Tibial nerve (tissue), 4 donors: ENCODE measurements at regions not wholly inside any gene's neighbourhood (a gene's known extent, or its start where the extent isn't known, plus 50 kb on each side); places are given as distances from the start of the nearest gene placed in this dataset.
"Not testable (repeated sequence)": the region's sequence is repeated elsewhere in the genome, so short reads cannot be mapped to it uniquely, and the experiment has no call there.

ENCODE experiments used
- EP300 ChIP-seq, 2 donors: sonication (generic); formaldehyde crosslinking; IDR thresholded peaks; one replicate each; pipeline ENCODE4 v1.6.1; 2017; ENCODE audit warnings: antibody characterized with exemption in 2 of 2, mild to moderate bottlenecking in 1 of 2
- POLR2A ChIP-seq, 2 donors: fragments of 450-650 bp; IDR thresholded peaks; one replicate each; pipeline ENCODE4 v1.6.1; 2017; ENCODE audit warnings: antibody characterized with exemption in 2 of 2, mild to moderate bottlenecking in 2 of 2, moderate library complexity in 2 of 2
- TF ChIP-seq, protein P1 (sequence below), 5 experiments: fragments of 200-600 bp in 3 of 5; fragments of 450-650 bp in 2 of 5; sonication (generic) in 3 of 5; IDR thresholded peaks; one replicate each; pipeline ENCODE4 v1.5.1; 2016 to 2019; ENCODE audit warnings: antibody characterized with exemption in 5 of 5, mild to moderate bottlenecking in 3 of 5, moderate library complexity in 2 of 5

DNA sequence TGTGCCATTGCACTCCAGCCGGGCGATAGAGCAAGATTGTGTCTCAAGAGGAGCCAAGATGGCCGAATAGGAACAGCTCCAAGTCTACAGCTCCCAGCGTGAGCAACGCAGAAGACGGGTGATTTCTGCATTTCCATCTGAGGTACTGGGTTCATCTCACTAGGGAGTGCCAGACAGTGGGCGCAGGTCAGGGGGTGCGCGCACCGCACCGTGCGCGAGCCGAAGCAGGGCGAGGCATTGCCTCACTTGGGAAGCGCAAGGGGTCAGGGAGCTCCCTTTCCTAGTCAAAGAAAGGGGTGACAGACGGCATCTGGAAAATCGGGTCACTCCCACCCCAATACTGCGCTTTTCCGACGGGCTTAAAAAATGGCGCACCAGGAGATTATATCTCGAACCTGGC, 1083.7 kb upstream of the CDH8 start:
- TF ChIP-seq EP300, POLR2A (IDR thresholded peaks at IDR 0.05): not testable (repeated sequence)
- TF ChIP-seq, protein P1, sequence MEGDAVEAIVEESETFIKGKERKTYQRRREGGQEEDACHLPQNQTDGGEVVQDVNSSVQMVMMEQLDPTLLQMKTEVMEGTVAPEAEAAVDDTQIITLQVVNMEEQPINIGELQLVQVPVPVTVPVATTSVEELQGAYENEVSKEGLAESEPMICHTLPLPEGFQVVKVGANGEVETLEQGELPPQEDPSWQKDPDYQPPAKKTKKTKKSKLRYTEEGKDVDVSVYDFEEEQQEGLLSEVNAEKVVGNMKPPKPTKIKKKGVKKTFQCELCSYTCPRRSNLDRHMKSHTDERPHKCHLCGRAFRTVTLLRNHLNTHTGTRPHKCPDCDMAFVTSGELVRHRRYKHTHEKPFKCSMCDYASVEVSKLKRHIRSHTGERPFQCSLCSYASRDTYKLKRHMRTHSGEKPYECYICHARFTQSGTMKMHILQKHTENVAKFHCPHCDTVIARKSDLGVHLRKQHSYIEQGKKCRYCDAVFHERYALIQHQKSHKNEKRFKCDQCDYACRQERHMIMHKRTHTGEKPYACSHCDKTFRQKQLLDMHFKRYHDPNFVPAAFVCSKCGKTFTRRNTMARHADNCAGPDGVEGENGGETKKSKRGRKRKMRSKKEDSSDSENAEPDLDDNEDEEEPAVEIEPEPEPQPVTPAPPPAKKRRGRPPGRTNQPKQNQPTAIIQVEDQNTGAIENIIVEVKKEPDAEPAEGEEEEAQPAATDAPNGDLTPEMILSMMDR (IDR thresholded peaks at IDR 0.05), result not testable (repeated sequence)
